ENCODE measurements at regions not wholly inside any gene's neighbourhood (a gene's known extent, or its start where the extent isn't known, plus 50 kb on each side); places are given as distances from the start of the nearest gene placed in this dataset.

- no peak for TF ChIP-seq CTCF (IDR thresholded peaks at IDR 0.05)
- TF ChIP-seq POLR2A (IDR thresholded peaks at IDR 0.05), result no peak
Observed at GRCh38 chr2:7940723-7941122, 741.1 kb upstream of the ID2 start.
